PC-3 (cell line): ENCODE measurements at regions not wholly inside any gene's neighbourhood (a gene's known extent, or its start where the extent isn't known, plus 50 kb on each side); places are given as distances from the start of the nearest gene placed in this dataset.

Source experiments
- ATAC-seq: fragments of 200-7000 bp; cut with Tn5 transposase; 2 replicates; pipeline ENCODE4 v1.9.1; 2020; ENCODE audit warnings: mild to moderate bottlenecking, moderate library complexity
- BruUV-seq: library from RNA; stranded (reverse); fragments of 400-500 nt; replicated peaks from 2 replicates; lab custom pipeline; 2021; lab: Mats Ljungman, UMichigan
- CTCF ChIA-PET: fragments of 300-600 bp; sonication (Branson Sonifier 250); formaldehyde crosslinking; loops from one replicate; lab custom pipeline; 2022; ENCODE audit warnings: antibody characterized with exemption; lab: Charles Lee
- POLR2A ChIA-PET: fragments of 300-600 bp; sonication (Branson Sonifier 250); formaldehyde crosslinking; loops from one replicate; lab custom pipeline; 2022; ENCODE audit warnings: antibody characterized with exemption; ENCODE audit not compliant: unreplicated experiment; lab: Charles Lee
- DNase-seq: peaks from one replicate; pipeline ENCODE4 v3.0.0-alpha.2; 2015
- H2AFZ ChIP-seq: fragments of 300-600 bp; sonication (generic); 2 replicates; pipeline ENCODE4 v1.6.0; 2016; ENCODE audit warnings: antibody characterized with exemption, low read length
- H3F3A ChIP-seq: fragments of 300-600 bp; sonication (generic); one replicate; pipeline ENCODE4 v1.6.0; 2017; ENCODE audit warnings: antibody characterized with exemption, low read length, control low read depth, mild to moderate bottlenecking; ENCODE audit not compliant: unreplicated experiment
- H3K27ac ChIP-seq: fragments of 300-600 bp; sonication (generic); 2 replicates; pipeline ENCODE4 v1.5.1; 2016; ENCODE audit warnings: mild to moderate bottlenecking, low read length
- H3K27me3 ChIP-seq: fragments of 300-600 bp; sonication (generic); 2 replicates; pipeline ENCODE4 v1.6.1; 2016; ENCODE audit warnings: low read length, mixed read lengths
- H3K36me3 ChIP-seq: fragments of 300-600 bp; sonication (generic); 2 replicates; pipeline ENCODE4 v1.6.1; 2016; ENCODE audit warnings: low read depth, mixed run types, low read length, mixed read lengths
- H3K4me1 ChIP-seq: fragments of 300-600 bp; sonication (generic); 2 replicates; pipeline ENCODE4 v1.5.1; 2016; ENCODE audit warnings: low read length; ENCODE audit not compliant: insufficient read depth
- H3K4me2 ChIP-seq: fragments of 300-600 bp; sonication (generic); 2 replicates; pipeline ENCODE4 v1.6.0; 2016; ENCODE audit warnings: low read length
- H3K4me3 ChIP-seq: fragments of 300-600 bp; sonication (generic); 2 replicates; pipeline ENCODE4 v1.5.1; 2016; ENCODE audit warnings: mild to moderate bottlenecking, low read length, mixed read lengths
- H3K79me2 ChIP-seq: fragments of 300-600 bp; sonication (generic); 2 replicates; pipeline ENCODE4 v1.6.1; 2017; ENCODE audit warnings: low read length, mixed read lengths
- H3K9ac ChIP-seq: fragments of 300-600 bp; sonication (generic); 2 replicates; pipeline ENCODE4 v1.6.0; 2016; ENCODE audit warnings: mild to moderate bottlenecking, low read length
- H3K9me2 ChIP-seq: fragments of 300-600 bp; sonication (generic); replicated peaks from 2 replicates; pipeline ENCODE4 v1.6.1; 2016; ENCODE audit warnings: mixed run types, low read length, mixed read lengths
- H3K9me3 ChIP-seq: fragments of 300-600 bp; sonication (generic); 2 replicates; pipeline ENCODE4 v1.6.1; 2016; ENCODE audit warnings: low read length, mixed read lengths
- H4K20me1 ChIP-seq: fragments of 300-600 bp; sonication (generic); 2 replicates; pipeline ENCODE4 v1.6.1; 2016; ENCODE audit warnings: low read length, mixed read lengths
- EZH2 ChIP-seq: fragments of 300-600 bp; sonication (generic); IDR thresholded peaks from one replicate; pipeline ENCODE4 v1.6.1; 2017; ENCODE audit warnings: antibody characterized with exemption, mild to moderate bottlenecking, low read length; ENCODE audit not compliant: unreplicated experiment
- EZH2phosphoT487 ChIP-seq: fragments of 300-600 bp; sonication (generic); IDR thresholded peaks from 2 replicates; pipeline ENCODE4 v1.6.1; 2018; ENCODE audit warnings: mild to moderate bottlenecking, antibody characterized with exemption, low read length, borderline replicate concordance
- intact Hi-C: fragments of 100-400 bp; cut with micrococcal nuclease; formaldehyde crosslinking; loops from 2 replicates; pipeline ENCODE4 v1.9.0; 2023
- TF ChIP-seq, protein P1 (sequence below): fragments of 300-600 bp; sonication (generic); conservative IDR thresholded peaks from 2 replicates; pipeline ENCODE4 v1.5.1; 2017; ENCODE audit warnings: antibody characterized with exemption, low read depth, mild to moderate bottlenecking, low read length

- ChIA-PET POLR2A (no interaction called here), CTCF (no interaction called here)
- H3K79me2 ChIP-seq, result no peaks in the 10 kb centered on the region
- no peak for DNase-seq
- no peak overlapping the region for H2AFZ ChIP-seq
- no peaks in the 10 kb centered on the region for H4K20me1 ChIP-seq
- no TSS peak for BruUV-seq
- TF ChIP-seq EZH2 (no peak), EZH2phosphoT487 (no peak)
- TF ChIP-seq, protein P1, sequence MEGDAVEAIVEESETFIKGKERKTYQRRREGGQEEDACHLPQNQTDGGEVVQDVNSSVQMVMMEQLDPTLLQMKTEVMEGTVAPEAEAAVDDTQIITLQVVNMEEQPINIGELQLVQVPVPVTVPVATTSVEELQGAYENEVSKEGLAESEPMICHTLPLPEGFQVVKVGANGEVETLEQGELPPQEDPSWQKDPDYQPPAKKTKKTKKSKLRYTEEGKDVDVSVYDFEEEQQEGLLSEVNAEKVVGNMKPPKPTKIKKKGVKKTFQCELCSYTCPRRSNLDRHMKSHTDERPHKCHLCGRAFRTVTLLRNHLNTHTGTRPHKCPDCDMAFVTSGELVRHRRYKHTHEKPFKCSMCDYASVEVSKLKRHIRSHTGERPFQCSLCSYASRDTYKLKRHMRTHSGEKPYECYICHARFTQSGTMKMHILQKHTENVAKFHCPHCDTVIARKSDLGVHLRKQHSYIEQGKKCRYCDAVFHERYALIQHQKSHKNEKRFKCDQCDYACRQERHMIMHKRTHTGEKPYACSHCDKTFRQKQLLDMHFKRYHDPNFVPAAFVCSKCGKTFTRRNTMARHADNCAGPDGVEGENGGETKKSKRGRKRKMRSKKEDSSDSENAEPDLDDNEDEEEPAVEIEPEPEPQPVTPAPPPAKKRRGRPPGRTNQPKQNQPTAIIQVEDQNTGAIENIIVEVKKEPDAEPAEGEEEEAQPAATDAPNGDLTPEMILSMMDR, result no peak
- no peaks in the 10 kb centered on the region for H3K4me1 ChIP-seq
- H3F3A ChIP-seq, result no peaks in the 10 kb centered on the region
- H3K27ac ChIP-seq, result no peak overlapping the region
- H3K9ac ChIP-seq, result no peak overlapping the region
- H3K9me3 ChIP-seq, result peaks cover 12% of the 10 kb centered on the region
- no peak for ATAC-seq
- no peaks in the 10 kb centered on the region for H3K27me3 ChIP-seq
- intact Hi-C loops, result no loop called here
- no peak overlapping the region for H3K4me2 ChIP-seq
- no peaks in the 10 kb centered on the region for H3K9me2 ChIP-seq
- H3K36me3 ChIP-seq, result no peaks in the 10 kb centered on the region
- H3K4me3 ChIP-seq, result no peak overlapping the region
These were observed 352.9 kb upstream of the NETO1 start for GRCh38 chr18:73220663-73221062.

GRCh38 chr18:73218293-73218692, 350.5 kb upstream of the NETO1 start:
- no peak overlapping the region for H3K9ac ChIP-seq
- intact Hi-C loops, result no loop called here
- POLR2A ChIA-PET, result no interaction called here
- no peaks in the 10 kb centered on the region for H3K4me1 ChIP-seq
- DNase-seq (no peak), ATAC-seq (no peak)
- CTCF ChIA-PET, result no interaction called here
- H2AFZ ChIP-seq, result no peak overlapping the region
- H3K79me2 ChIP-seq, result no peaks in the 10 kb centered on the region
- no peak overlapping the region for H3K4me3 ChIP-seq
- no peaks in the 10 kb centered on the region for H3K36me3 ChIP-seq
- peaks cover 12% of the 10 kb centered on the region for H3K9me3 ChIP-seq
- H3K9me2 ChIP-seq, result no peaks in the 10 kb centered on the region
- no peaks in the 10 kb centered on the region for H3K27me3 ChIP-seq
- H3K27ac ChIP-seq, result no peak overlapping the region
- BruUV-seq, result no TSS peak
- no peak for TF ChIP-seq EZH2
- no peak for TF ChIP-seq EZH2phosphoT487
- TF ChIP-seq, protein P1, result no peak
- no peaks in the 10 kb centered on the region for H4K20me1 ChIP-seq
- no peaks in the 10 kb centered on the region for H3F3A ChIP-seq
- no peak overlapping the region for H3K4me2 ChIP-seq

GRCh38 chr18:73214970-73215369, 347.2 kb upstream of the NETO1 start:
- Histone ChIP-seq H3K4me2 (no peak overlapping the region), H3K79me2 (no peaks in the 10 kb centered on the region), H3K4me3 (no peak overlapping the region), H3K27me3 (no peaks in the 10 kb centered on the region), H3K4me1 (no peaks in the 10 kb centered on the region), H3K9me3 (peaks cover 7% of the 10 kb centered on the region; the same call in 1 of the 2 replicates), H2AFZ (no peak overlapping the region), H3K9me2 (no peaks in the 10 kb centered on the region), H3K36me3 (no peaks in the 10 kb centered on the region), H3K27ac (no peak overlapping the region), H3F3A (no peaks in the 10 kb centered on the region), H4K20me1 (no peaks in the 10 kb centered on the region), H3K9ac (no peak overlapping the region)
- TF ChIP-seq EZH2phosphoT487, result no peak
- TF ChIP-seq EZH2, result no peak
- no TSS peak for BruUV-seq
- ChIA-PET CTCF (no interaction called here), POLR2A (no interaction called here)
- ATAC-seq (no peak), DNase-seq (no peak)
- intact Hi-C loops, result no loop called here
